Activated naive CD4-positive, alpha-beta T cell treated with anti-CD3 and anti-CD28 coated beads, Interleukin-2, amount 10 ng/mL, durations not matched to agents 7 days and 5 days (primary cell): ENCODE measurements at regions not wholly inside any gene's neighbourhood (a gene's known extent, or its start where the extent isn't known, plus 50 kb on each side); places are given as distances from the start of the nearest gene placed in this dataset.

Source experiments
- CTCF ChIA-PET: fragments of 350-600 bp; sonication (Branson Sonifier 250); formaldehyde crosslinking; loops from one replicate; lab custom pipeline; 2021; ENCODE audit warnings: antibody characterized with exemption; lab: Charles Lee
- DNase-seq: peaks from one replicate; pipeline ENCODE4 v3.0.0-alpha.2; 2020
- H3K27ac Mint-ChIP-seq: one replicate; pipeline ENCODE4 v1.8.0; 2021; ENCODE audit warnings: mild to moderate bottlenecking, moderate library complexity, mixed read lengths
- H3K27me3 Mint-ChIP-seq: one replicate; pipeline ENCODE4 v1.8.0; 2021; ENCODE audit warnings: mild to moderate bottlenecking, mixed read lengths
- H3K36me3 Mint-ChIP-seq: one replicate; pipeline ENCODE4 v1.8.0; 2021; ENCODE audit warnings: mixed read lengths
- H3K4me1 Mint-ChIP-seq: one replicate; pipeline ENCODE4 v1.8.0; 2021; ENCODE audit warnings: mixed read lengths
- H3K4me3 Mint-ChIP-seq: one replicate; pipeline ENCODE4 v1.8.0; 2021; ENCODE audit warnings: mild to moderate bottlenecking, moderate library complexity, mixed read lengths
- H3K9me3 Mint-ChIP-seq: one replicate; pipeline ENCODE4 v1.8.0; 2021; ENCODE audit warnings: mixed read lengths

DNA sequence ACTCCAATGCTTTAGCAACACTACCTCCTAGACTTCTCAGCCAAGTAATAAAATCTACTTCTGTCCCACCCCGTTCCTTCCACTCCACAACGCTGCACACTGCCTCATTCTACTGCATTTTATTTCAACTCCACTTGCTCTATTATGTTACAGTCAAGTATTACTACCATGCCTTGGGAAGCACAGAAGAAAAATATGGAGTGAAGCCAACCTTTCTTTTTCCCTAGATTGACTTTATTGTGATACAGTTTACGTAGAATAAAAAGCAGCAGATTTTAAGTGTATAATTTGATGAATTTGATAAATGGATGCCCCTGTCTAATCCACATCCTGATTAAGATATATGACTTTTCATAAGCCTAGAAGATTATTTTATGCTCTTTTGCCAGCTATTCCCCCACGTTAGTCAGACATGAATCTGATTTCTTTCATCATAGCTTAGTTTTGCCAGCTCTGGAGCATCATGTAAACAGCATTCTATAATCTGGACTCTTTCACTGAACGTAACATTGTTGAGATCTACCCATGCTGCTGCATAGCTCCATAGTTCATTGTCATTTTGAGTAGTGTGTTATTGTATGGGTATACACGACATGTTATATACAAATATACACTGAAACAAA, 676.8 kb upstream of the RAB6C start:
- no peak for DNase-seq
- CTCF ChIA-PET = no interaction called here
- H3K4me1 Mint-ChIP-seq = no peaks in the 10 kb centered on the region

DNA sequence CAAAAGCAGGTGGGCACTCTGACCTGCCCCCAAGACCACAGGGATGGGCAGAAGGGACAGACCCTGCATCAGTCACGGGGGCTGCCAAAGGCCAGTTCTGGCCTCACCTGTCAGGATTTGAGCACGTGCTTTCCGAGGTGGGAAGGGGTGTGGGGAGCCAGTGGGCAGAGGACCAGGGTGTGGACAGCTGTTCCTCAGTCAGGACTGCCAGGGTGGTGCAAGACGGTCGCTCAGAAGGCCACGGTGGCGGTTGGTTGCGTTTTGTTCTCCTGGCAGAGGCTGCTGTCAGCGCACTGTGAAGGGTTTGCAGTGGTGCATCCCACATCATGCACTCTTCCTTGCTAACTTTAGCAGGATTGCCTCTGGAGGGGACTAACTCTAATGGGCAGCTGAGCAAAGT, 665.3 kb upstream of the RAB6C start:
- Mint-ChIP-seq H3K4me1 (no peaks in the 10 kb centered on the region), H3K36me3 (no peaks in the 10 kb centered on the region), H3K27ac (no peak overlapping the region), H3K4me3 (no peak overlapping the region), H3K9me3 (no peaks in the 10 kb centered on the region), H3K27me3 (no peaks in the 10 kb centered on the region)
- no peak for DNase-seq
- CTCF ChIA-PET = no interaction called here

More for the DNA sequence above, 676.8 kb upstream of the RAB6C start:
- no peak overlapping the region for H3K4me3 Mint-ChIP-seq
- H3K36me3 Mint-ChIP-seq = no peaks in the 10 kb centered on the region
- no peak overlapping the region for H3K27ac Mint-ChIP-seq
- H3K27me3 Mint-ChIP-seq = no peaks in the 10 kb centered on the region
- no peaks in the 10 kb centered on the region for H3K9me3 Mint-ChIP-seq

DNA sequence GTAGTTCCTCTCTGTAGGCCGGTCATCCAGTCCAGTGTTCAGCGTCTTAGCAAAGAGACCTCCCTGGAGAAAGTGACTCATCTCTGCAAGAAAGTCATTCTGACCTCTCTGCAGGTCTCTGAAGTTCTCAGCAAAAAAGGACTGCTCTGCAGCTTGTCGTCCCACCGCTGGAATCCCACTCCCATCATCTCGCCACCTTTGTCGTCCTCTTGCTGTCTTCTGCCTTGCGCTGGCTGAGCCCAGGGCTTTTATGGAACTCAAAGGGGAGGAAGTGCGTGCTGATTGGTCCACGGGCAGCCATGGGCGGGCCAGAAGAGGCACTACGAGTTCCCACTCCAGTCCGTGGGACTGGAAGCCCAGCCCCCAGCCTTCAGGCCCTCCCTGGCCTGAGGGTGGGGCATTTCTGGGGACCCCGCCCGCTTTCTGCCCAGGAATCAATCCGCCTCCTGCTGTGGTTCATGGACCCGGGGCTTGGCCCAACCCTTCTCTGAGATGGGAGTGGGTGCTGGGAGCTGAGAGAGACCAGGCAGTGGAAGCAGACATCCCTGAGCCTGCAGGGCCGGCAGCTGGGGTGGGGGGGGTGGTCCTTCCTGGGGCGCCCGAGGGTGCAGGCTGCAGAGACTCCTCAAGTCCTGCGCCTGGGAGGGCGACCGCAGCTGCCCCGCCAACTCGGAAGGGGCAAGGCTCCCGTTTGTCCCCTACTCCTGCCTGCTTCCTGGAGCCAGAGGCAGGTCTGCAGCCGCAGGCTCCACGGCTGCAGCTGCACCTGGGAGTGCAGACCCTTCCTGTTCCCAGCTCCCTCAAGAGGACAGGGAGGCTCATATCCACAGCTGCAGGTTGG, 660.7 kb upstream of the RAB6C start:
- no peak for DNase-seq
- CTCF ChIA-PET = no interaction called here
- Mint-ChIP-seq H3K36me3 (no peaks in the 10 kb centered on the region), H3K27ac (no peak overlapping the region), H3K9me3 (no peaks in the 10 kb centered on the region), H3K4me1 (no peaks in the 10 kb centered on the region), H3K27me3 (no peaks in the 10 kb centered on the region), H3K4me3 (no peak overlapping the region)

DNA sequence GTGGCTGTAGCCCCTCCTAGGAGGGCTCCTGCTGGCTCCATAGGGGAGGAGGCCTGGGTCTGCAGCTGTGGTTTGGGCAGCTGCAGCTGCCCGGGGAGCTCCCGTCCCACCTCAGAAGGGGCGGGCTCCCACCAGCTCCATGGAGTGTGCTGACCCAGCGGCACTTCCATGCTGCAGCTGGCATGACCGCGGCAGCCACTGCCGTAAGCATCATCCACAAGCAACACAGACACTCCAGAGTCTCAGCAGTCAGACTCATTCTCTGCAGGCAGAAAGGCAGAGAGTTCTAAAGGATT, 660.1 kb upstream of the RAB6C start:
- Mint-ChIP-seq H3K27me3 (no peaks in the 10 kb centered on the region), H3K4me3 (no peak overlapping the region), H3K27ac (no peak overlapping the region), H3K9me3 (no peaks in the 10 kb centered on the region), H3K36me3 (no peaks in the 10 kb centered on the region), H3K4me1 (no peaks in the 10 kb centered on the region)
- no peak for DNase-seq
- CTCF ChIA-PET = no interaction called here

DNA sequence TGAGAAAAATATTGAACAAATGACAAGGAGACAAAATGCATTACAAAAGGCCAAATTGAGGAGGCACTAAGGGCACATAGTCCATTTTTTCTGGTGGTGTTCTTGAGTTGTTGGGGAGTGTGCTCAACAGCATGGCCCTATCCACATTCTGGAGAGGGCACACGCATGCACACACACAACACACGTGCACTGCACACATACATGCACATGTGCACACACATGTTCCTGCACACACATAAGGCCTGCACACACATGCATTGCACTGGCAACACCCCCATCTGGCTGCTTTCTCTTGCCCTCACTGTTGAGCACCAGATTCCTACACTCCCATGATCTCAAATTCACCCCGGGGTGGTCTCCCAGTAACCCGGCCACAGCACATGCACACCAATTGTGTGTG, 659.2 kb upstream of the RAB6C start:
- Mint-ChIP-seq H3K4me3 (no peak overlapping the region), H3K4me1 (no peaks in the 10 kb centered on the region), H3K27me3 (no peaks in the 10 kb centered on the region), H3K36me3 (no peaks in the 10 kb centered on the region), H3K9me3 (no peaks in the 10 kb centered on the region), H3K27ac (no peak overlapping the region)
- CTCF ChIA-PET = no interaction called here
- no peak for DNase-seq

DNA sequence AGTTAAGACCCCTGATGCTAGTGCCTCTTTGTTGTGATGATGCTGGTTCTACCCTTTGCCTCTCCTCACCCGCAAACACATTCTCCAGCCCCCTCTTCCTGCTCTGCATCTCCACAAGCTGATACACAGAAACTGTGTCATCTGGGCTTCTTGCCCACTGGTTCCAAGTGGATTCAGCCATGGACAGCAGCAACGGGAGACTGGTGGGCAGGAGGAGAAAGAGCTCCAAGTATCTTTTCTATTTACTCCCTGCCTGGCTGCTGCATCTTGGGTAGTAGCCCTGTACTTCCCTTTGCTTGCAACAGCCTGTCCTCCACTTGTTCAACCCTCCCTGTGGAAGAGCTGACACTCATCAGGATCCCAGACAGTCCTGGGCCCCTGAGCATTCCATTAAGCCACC, 655.1 kb upstream of the RAB6C start:
- H3K4me1 Mint-ChIP-seq = no peaks in the 10 kb centered on the region
- H3K27ac Mint-ChIP-seq = no peak overlapping the region
- no peaks in the 10 kb centered on the region for H3K27me3 Mint-ChIP-seq
- H3K4me3 Mint-ChIP-seq = no peak overlapping the region
- no peak for DNase-seq
- no peaks in the 10 kb centered on the region for H3K36me3 Mint-ChIP-seq
- CTCF ChIA-PET = no interaction called here
- peaks cover 2% of the 10 kb centered on the region for H3K9me3 Mint-ChIP-seq

DNA sequence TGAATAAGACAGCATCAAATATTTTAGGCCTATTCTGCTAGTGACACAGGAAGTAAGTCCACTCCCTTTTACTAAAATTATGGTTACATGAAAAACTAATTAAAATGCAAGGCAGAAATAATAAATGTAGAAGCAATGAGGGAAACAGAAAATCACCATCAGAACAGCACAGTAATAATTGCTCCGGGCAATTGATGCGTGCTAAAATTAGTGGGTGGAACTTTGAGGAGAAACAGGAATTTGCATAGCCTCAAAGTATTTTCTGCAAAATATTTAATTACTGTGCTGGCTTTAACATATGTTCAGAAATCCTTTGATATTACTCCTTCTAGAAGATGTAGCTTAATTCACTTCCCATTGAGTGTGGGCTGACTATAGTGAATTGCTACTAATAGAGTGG, 654.3 kb upstream of the RAB6C start:
- no peak overlapping the region for H3K4me3 Mint-ChIP-seq
- DNase-seq = no peak
- H3K4me1 Mint-ChIP-seq = no peaks in the 10 kb centered on the region
- H3K27me3 Mint-ChIP-seq = no peaks in the 10 kb centered on the region
- CTCF ChIA-PET = no interaction called here
- peaks cover 3% of the 10 kb centered on the region for H3K9me3 Mint-ChIP-seq
- H3K27ac Mint-ChIP-seq = no peak overlapping the region
- no peaks in the 10 kb centered on the region for H3K36me3 Mint-ChIP-seq

DNA sequence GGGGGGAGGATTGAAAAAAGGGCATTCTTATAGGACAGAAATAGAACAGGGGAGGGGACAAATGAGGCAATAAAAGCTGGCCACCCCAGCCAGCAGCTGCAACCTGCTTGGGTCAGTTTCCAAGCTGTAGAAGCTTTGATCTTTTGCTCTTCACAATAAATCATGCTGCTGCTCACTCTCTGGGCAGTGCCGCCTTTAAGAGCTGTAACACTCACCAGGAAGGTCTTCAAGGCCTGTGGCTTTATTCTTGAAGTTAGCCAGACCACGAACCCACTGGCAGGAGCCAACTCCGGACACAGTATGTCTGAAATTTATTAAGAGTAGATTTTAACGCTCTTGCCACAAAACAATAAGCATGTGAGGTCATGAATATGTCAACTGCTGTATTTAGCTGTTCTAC, 649.9 kb upstream of the RAB6C start:
- Mint-ChIP-seq H3K27me3 (no peaks in the 10 kb centered on the region), H3K4me1 (no peaks in the 10 kb centered on the region), H3K36me3 (no peaks in the 10 kb centered on the region), H3K9me3 (peaks cover 8% of the 10 kb centered on the region), H3K4me3 (no peak overlapping the region), H3K27ac (no peak overlapping the region)
- no peak for DNase-seq
- CTCF ChIA-PET = no interaction called here

DNA sequence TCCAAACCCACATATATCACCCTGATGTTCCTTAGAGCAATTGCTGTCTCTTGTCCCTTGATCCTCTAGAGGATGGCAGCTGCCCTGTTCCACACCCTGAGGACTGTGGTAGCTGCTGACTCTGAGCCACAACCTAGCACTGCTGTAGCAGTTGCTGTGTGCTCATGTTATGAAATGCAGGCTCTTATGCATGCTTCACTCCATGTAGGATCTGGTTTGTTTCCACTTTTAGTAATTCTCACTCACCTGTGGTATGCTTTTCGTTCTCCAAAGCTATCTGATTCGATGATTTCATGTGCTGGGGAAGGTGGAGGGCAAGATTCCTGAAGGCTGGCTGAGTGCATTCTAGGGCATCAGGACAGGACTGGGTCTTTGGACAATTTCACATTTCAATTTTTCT, 649.0 kb upstream of the RAB6C start:
- H3K27ac Mint-ChIP-seq = no peak overlapping the region
- H3K4me3 Mint-ChIP-seq = no peak overlapping the region
- no peaks in the 10 kb centered on the region for H3K27me3 Mint-ChIP-seq
- no peaks in the 10 kb centered on the region for H3K36me3 Mint-ChIP-seq
- no peaks in the 10 kb centered on the region for H3K4me1 Mint-ChIP-seq
- DNase-seq = no peak
- peaks cover 8% of the 10 kb centered on the region for H3K9me3 Mint-ChIP-seq
- CTCF ChIA-PET = no interaction called here

DNA sequence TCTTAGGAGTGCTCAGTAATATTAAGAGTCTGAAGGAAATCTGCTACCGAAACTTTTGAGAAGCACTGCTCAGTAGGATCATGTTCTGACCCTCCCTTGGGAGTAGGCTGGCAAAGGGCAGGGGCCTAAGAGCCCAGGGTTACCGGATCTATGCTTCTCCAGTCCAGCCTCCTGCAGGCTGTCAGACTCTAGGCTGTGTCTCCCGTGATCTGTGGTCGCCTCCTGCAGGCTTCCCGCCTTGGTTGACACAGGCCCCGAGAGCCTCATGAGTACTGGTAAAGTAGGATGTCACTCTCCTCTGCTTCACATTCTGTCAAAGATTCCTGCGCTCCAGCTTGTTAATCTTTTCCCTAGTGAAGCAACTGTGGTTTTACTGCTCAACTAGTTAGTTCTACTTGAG, 647.8 kb upstream of the RAB6C start:
- H3K27me3 Mint-ChIP-seq = no peaks in the 10 kb centered on the region
- no peak overlapping the region for H3K4me3 Mint-ChIP-seq
- peaks cover 8% of the 10 kb centered on the region for H3K9me3 Mint-ChIP-seq
- H3K36me3 Mint-ChIP-seq = no peaks in the 10 kb centered on the region
- no peak for DNase-seq
- CTCF ChIA-PET = no interaction called here
- H3K27ac Mint-ChIP-seq = no peak overlapping the region
- no peaks in the 10 kb centered on the region for H3K4me1 Mint-ChIP-seq

DNA sequence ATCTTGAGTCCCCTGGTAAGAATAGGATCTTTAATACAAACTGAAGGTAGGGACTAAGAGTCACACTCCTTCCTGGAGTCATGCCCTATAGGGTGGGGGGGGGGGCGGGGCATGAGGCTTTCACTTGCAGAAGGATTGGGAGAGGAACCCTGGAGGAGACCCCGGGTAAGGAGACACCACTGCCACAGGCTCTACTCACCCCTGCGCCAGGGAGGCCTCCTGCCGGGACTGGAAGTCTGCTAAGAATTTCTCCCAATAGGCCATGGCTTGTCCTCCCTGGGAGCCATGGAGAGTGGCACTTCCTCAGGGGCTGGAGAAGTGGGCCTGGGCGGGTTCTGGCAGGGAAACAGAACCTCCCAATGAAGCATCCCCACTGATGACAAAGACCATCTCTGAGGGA, 645.3 kb upstream of the RAB6C start:
- no peak for DNase-seq
- Mint-ChIP-seq H3K4me1 (no peaks in the 10 kb centered on the region), H3K9me3 (peaks cover 8% of the 10 kb centered on the region), H3K36me3 (no peaks in the 10 kb centered on the region), H3K27ac (no peak overlapping the region), H3K4me3 (no peak overlapping the region), H3K27me3 (no peaks in the 10 kb centered on the region)
- CTCF ChIA-PET = no interaction called here

DNA sequence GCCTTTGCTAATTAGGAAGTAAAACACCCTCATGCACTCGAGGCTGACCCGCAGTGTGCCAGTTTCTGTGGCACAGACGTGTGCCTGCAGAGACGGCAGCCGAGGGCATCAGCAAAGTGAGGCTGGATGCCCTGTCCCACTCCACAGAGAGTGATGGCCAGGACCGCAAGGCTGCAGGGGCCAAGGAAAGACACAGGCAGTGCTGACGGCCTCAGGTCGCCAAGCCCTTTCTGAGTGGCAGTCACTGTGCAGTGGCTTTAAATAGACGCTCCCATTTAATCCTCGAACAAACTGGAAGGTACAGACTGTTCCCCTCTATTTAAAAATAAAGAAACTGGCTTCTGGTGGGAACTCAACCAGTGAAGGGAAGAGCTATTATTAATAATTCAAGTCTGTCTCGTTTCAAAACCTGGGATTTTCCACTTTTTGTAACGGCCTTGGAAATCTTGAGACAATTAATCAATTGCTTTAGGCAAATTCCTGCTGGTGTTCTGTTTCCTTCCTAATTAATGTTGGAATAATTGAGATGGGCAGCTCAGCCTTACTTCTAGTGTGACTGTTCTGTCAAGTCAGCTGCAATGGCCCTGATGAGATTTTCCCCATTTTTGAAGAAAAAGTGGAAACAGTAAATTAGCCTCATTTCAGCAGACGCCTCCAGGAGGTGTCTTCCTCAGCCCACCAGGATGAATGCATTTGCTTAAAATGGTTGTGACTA, 644.6 kb upstream of the RAB6C start:
- DNase-seq = no peak
- no peak overlapping the region for H3K27ac Mint-ChIP-seq
- CTCF ChIA-PET = no interaction called here
- peaks cover 6% of the 10 kb centered on the region for H3K9me3 Mint-ChIP-seq
- H3K36me3 Mint-ChIP-seq = no peaks in the 10 kb centered on the region
- H3K4me1 Mint-ChIP-seq = no peaks in the 10 kb centered on the region
- no peaks in the 10 kb centered on the region for H3K27me3 Mint-ChIP-seq
- no peak overlapping the region for H3K4me3 Mint-ChIP-seq

DNA sequence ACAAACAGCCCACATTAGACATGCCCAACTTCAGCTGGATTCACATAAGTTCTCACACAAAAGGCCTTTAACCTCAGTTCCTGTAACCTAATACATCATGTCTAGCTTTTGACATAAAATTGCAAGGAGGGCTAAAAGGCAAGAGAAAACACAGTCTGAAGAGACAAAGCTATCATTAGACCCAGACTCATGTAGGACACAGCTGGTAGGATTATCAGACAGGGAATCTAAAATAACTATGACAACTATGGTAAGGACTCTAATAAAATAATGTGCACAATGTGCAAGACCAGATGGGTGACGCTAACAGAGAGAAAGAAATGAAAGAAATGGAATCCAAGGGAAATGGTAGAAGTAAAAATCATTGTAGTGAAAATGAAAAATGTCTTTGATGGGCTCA, 643.2 kb upstream of the RAB6C start:
- no peaks in the 10 kb centered on the region for H3K27me3 Mint-ChIP-seq
- no peak overlapping the region for H3K27ac Mint-ChIP-seq
- H3K4me1 Mint-ChIP-seq = no peaks in the 10 kb centered on the region
- H3K36me3 Mint-ChIP-seq = no peaks in the 10 kb centered on the region
- H3K4me3 Mint-ChIP-seq = no peak overlapping the region
- no peak for DNase-seq
- H3K9me3 Mint-ChIP-seq = peaks cover 3% of the 10 kb centered on the region
- CTCF ChIA-PET = no interaction called here

DNA sequence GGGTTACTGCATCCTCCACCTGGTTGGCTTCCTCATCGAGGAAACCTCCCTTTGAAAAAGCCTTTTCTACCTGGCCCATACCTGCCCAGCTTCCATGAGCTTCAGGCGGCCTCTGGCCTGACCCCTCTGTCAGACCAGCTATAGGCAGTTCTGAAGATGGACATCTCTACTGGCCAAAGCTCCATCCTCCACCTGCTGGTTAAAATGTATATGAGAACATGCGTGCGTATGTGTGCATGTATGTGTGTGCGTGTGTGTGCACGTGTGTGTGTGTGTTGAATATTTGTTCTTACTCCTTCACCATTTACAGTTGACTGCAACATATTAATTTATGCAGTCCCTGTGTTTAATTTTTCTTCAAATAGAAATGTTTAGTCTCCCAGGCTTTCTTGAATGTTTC, 642.4 kb upstream of the RAB6C start:
- H3K27me3 Mint-ChIP-seq = no peaks in the 10 kb centered on the region
- H3K4me3 Mint-ChIP-seq = no peak overlapping the region
- H3K4me1 Mint-ChIP-seq = no peaks in the 10 kb centered on the region
- H3K27ac Mint-ChIP-seq = no peak overlapping the region
- DNase-seq = no peak
- H3K36me3 Mint-ChIP-seq = no peaks in the 10 kb centered on the region
- peaks cover 5% of the 10 kb centered on the region for H3K9me3 Mint-ChIP-seq
- CTCF ChIA-PET = no interaction called here

DNA sequence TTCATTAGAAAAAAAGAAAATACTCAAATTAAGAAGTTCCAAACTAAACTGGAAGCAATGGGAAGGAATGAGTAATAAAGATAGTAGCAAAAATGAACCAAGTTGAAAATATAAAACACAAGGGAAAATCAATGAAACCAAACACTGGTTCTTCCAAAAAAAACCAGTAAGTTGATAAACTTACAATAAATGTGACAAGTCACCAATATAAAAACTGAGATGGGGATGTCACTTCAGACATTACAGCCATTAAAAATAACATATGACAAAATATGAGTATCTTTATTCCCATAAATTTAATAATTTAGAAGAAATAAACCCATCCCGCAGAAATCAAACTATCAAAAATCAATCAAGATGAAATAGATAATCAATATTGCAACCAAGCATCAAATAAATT, 633.9 kb upstream of the RAB6C start:
- Mint-ChIP-seq H3K27me3 (no peaks in the 10 kb centered on the region), H3K4me1 (no peaks in the 10 kb centered on the region), H3K9me3 (peaks cover 2% of the 10 kb centered on the region), H3K27ac (no peak overlapping the region), H3K36me3 (no peaks in the 10 kb centered on the region), H3K4me3 (no peak overlapping the region)
- no peak for DNase-seq
- CTCF ChIA-PET = no interaction called here
